DMS53 (cell line): ENCODE measurements at regions not wholly inside any gene's neighbourhood (a gene's known extent, or its start where the extent isn't known, plus 50 kb on each side); places are given as distances from the start of the nearest gene placed in this dataset.

ENCODE experiments used
- DNase-seq: peaks from one replicate; lab custom pipeline; 2025; lab: John Stamatoyannopoulos, UW

GRCh38 chr4:10753336-10753735 is 68.8 kb upstream of the CLNK start:
- peak; percentile 11 for DNase-seq

- no peak for DNase-seq
Observed at GRCh38 chr4:10750714-10751113, 66.1 kb upstream of the CLNK start.

GRCh38 chr4:10747186-10747585 is 62.6 kb upstream of the CLNK start:
- no peak for DNase-seq

- DNase-seq: no peak
Observed at GRCh38 chr4:10746371-10747171, 62.0 kb upstream of the CLNK start.

- DNase-seq: no peak
Observed at GRCh38 chr4:10743357-10743756, 58.8 kb upstream of the CLNK start.

- peak; percentile 9 for DNase-seq
Observed at GRCh38 chr4:10741961-10742699, 57.6 kb upstream of the CLNK start.

- no peak for DNase-seq
Observed at GRCh38 chr4:10740891-10741620, 56.5 kb upstream of the CLNK start.

GRCh38 chr4:10740251-10740650 is 55.7 kb upstream of the CLNK start:
- no peak for DNase-seq

- peak; percentile 84 for DNase-seq
Observed at GRCh38 chr4:10738826-10739489, 54.4 kb upstream of the CLNK start.

GRCh38 chr4:10737337-10737736 is 52.8 kb upstream of the CLNK start:
- peak; percentile 88 for DNase-seq

- DNase-seq: peak; percentile 57
Observed at GRCh38 chr4:10736895-10737294, 52.3 kb upstream of the CLNK start.

- DNase-seq: no peak
Observed at GRCh38 chr4:10736266-10736665, 51.7 kb upstream of the CLNK start.

- DNase-seq: peak; percentile 99
Observed at GRCh38 chr4:10734697-10735096, 50.1 kb upstream of the CLNK start.
